ENCODE measurements at regions not wholly inside any gene's neighbourhood (a gene's known extent, or its start where the extent isn't known, plus 50 kb on each side); places are given as distances from the start of the nearest gene placed in this dataset.
"Not testable (repeated sequence)": the region's sequence is repeated elsewhere in the genome, so short reads cannot be mapped to it uniquely, and the experiment has no call there.

GRCh38 chr4:26052663-26053541, 138.9 kb downstream of the SMIM20 start:
- no peak for DNase-seq (ENCODE audit: extremely low read depth, low read depth)
- TF ChIP-seq, protein P1, sequence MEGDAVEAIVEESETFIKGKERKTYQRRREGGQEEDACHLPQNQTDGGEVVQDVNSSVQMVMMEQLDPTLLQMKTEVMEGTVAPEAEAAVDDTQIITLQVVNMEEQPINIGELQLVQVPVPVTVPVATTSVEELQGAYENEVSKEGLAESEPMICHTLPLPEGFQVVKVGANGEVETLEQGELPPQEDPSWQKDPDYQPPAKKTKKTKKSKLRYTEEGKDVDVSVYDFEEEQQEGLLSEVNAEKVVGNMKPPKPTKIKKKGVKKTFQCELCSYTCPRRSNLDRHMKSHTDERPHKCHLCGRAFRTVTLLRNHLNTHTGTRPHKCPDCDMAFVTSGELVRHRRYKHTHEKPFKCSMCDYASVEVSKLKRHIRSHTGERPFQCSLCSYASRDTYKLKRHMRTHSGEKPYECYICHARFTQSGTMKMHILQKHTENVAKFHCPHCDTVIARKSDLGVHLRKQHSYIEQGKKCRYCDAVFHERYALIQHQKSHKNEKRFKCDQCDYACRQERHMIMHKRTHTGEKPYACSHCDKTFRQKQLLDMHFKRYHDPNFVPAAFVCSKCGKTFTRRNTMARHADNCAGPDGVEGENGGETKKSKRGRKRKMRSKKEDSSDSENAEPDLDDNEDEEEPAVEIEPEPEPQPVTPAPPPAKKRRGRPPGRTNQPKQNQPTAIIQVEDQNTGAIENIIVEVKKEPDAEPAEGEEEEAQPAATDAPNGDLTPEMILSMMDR (IDR thresholded peaks at IDR 0.05; ENCODE audit: low read depth, low read length) = no peak

DNA sequence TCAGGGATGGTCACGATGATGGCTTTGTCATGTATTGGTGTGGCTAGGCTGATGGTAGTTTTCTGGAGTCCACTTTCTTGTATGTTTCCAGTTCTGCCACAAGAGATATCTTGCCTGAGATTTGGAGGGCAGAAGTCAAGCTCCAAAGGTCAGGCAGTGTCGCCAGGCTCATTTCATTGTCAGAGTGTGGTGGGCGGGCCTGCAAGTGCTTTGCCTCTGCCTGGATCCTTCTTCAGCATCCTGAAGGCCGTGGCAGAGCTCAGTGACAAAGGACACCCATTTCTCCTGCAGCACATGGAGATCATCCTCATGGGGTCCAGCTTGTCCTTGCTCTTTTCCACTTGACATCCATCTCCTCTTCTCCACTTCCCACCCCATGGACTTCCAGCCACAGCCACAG, 139.7 kb downstream of the SMIM20 start:
- TF ChIP-seq, protein P1 (IDR thresholded peaks at IDR 0.05; ENCODE audit: low read depth, low read length) = no peak
- DNase-seq (ENCODE audit: extremely low read depth, low read depth) = no peak

GRCh38 chr4:26055855-26056254, 141.8 kb downstream of the SMIM20 start:
- TF ChIP-seq, protein P1 (IDR thresholded peaks at IDR 0.05; ENCODE audit: low read depth, low read length) = no peak
- DNase-seq (ENCODE audit: extremely low read depth, low read depth) = no peak

GRCh38 chr4:26056406-26056805, 142.4 kb downstream of the SMIM20 start:
- TF ChIP-seq, protein P1 (IDR thresholded peaks at IDR 0.05; ENCODE audit: low read depth, low read length) = no peak
- DNase-seq (ENCODE audit: extremely low read depth, low read depth) = no peak

- DNase-seq (ENCODE audit: extremely low read depth, low read depth) = not testable (repeated sequence)
These were observed 143.8 kb downstream of the SMIM20 start for GRCh38 chr4:26057839-26058238.

DNA sequence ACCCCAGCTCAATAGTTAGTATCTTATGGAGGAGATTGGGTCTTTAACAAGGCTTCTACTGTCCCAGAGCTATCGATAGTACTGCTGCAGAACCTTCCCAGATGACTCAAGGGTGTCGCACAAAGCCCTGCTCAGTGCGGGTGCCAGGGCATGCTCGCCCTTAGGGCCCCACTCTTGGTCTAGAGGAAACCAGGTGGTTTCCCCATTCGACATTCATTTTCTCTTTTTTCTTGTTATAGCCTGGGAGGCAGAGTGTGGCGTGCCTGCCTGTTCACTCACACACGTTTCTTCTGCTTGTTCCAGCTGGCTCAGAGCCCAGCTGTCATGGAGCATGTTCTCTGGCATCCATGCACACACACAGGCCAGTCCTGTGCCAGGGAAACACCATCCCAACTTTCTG, 144.5 kb downstream of the SMIM20 start:
- DNase-seq (ENCODE audit: extremely low read depth, low read depth) = no peak
- TF ChIP-seq, protein P1 (IDR thresholded peaks at IDR 0.05; ENCODE audit: low read depth, low read length) = no peak

- DNase-seq (ENCODE audit: extremely low read depth, low read depth) = no peak
- TF ChIP-seq, protein P1 (IDR thresholded peaks at IDR 0.05; ENCODE audit: low read depth, low read length) = no peak
These were observed 145.6 kb downstream of the SMIM20 start for GRCh38 chr4:26059391-26060154.
